Hepatocyte (in vitro differentiated cells): ENCODE measurements at regions not wholly inside any gene's neighbourhood (a gene's known extent, or its start where the extent isn't known, plus 50 kb on each side); places are given as distances from the start of the nearest gene placed in this dataset.

Experiments
- CTCF ChIP-seq: fragments of 200-600 bp; sonication (generic); IDR thresholded peaks from 2 replicates; pipeline ENCODE4 v1.5.1; 2016; ENCODE audit warnings: antibody characterized with exemption, mild to moderate bottlenecking; ENCODE audit not compliant: poor library complexity
- EZH2 ChIP-seq: fragments of 200-600 bp; sonication (generic); IDR thresholded peaks from 2 replicates; pipeline ENCODE4 v1.6.1; 2016; ENCODE audit warnings: antibody characterized with exemption, mild to moderate bottlenecking, borderline replicate concordance

- TF ChIP-seq CTCF (no peak), EZH2 (no peak)
These were observed 493.7 kb upstream of the ZP4 start for GRCh38 chr1:238384381-238384780.
